Dermis microvascular lymphatic vessel endothelial cell (primary cell): ENCODE measurements at regions not wholly inside any gene's neighbourhood (a gene's known extent, or its start where the extent isn't known, plus 50 kb on each side); places are given as distances from the start of the nearest gene placed in this dataset.
A peak's percentile ranks its signal among the peaks of the same experiment; 100 is the strongest.
"Not testable (repeated sequence)": the region's sequence is repeated elsewhere in the genome, so short reads cannot be mapped to it uniquely, and the experiment has no call there.

Experiments
- DNase-seq, 2 donors: peaks; one replicate each; pipeline versions ENCODE4 v3.0.0 to v3.0.0-alpha.2; 2010; ENCODE audit warnings: low read depth in 2 of 2

DNA sequence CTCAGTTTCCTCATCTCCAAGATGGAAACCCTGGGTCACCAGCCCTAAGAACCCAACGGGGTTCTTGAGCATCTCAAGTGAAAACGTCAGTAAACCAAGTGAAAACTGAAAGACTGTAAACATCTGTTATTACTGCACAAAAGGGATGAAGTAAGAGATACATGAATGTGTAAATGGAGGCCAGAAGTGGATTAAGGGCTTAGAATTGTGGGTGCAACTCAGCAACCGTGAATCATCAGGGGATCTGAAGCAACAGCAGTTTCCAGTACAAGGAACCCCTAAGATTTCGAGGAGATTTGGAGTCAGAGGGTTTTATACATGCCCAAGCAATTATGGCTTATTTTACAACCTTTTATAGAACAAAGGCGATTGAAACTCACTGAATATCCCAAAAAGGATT, 95.7 kb upstream of the SVIL start:
- no peak for DNase-seq

DNA sequence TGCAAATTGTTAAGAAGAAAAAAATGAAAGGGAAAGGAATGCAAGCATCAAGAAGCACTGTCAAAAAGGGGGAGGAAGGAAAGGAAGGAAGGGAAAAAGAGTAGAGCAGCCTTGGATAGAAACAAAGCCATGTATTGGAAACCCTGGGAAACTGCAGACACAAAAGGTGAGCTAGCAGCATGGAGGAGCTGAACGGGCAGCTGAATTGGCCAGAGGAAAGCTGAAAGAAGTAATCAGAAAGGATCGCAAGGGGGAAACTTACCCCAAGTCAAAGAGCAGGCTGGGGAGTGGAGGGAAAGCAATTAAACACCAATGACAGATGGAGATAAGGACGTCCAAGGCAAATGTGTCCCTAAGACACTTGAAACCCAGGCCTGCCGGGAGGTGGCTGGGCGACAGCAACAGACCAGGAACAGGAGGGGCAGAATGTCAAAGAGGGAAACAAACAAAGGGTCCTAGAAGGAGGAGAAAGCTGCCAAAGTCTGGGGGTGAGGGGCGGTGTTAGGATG, 93.8 kb upstream of the SVIL start:
- DNase-seq: no peak

- DNase-seq: not testable (repeated sequence)
These were observed 91.2 kb upstream of the SVIL start for GRCh38 chr10:29725927-29726326.

DNA sequence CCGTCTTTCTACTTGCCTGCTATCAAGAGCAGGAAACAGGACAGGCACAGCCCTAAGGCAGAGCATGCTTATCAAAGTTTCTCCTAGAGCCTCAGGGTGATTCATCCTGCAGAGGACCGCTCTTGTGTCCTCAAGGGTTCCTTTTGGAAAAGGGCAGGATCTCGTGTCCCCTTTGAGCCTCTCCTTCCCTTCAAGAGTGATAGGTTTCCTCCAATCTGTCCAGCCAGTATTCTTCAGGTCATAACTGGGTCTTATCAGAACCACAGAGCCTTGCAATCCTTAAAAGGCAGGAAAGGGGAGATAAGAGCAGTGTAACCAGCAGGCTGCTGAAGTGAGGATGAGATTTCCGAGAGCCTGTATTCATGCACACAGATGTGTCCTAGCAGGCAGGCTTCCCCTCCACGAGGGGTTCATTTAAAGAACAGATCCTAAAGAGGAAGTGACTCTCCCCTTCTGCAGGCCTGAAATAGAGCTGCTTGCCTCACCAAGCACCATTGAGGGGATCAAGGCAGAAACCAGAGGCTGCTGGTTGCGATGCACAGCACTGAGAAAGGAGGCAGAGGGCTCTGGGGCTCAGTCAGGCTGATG, 90.5 kb upstream of the SVIL start:
- peak in 1 of 2 donors; percentile 35 for DNase-seq

GRCh38 chr10:29723726-29724125, 89.0 kb upstream of the SVIL start:
- DNase-seq: no peak

DNA sequence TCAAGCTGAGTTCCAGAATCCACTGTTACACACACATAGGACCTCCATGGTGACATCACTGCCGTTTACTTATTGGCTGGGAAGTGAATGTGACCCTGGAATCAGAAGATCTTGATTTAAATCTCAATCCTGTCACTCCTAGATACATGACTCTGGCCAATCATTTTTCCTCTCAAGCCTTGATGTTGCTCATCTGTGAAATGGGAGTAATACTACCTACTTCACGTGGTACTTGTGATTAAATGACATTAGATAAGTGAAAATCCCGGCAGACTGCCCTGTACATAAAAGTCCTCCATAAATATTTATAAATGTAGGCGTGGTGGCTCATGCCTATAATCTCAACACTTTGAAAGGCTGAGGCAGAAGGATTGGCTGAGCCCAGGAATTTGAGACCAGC, 88.0 kb upstream of the SVIL start:
- no peak for DNase-seq

GRCh38 chr10:29720149-29720548, 85.4 kb upstream of the SVIL start:
- DNase-seq: no peak

DNA sequence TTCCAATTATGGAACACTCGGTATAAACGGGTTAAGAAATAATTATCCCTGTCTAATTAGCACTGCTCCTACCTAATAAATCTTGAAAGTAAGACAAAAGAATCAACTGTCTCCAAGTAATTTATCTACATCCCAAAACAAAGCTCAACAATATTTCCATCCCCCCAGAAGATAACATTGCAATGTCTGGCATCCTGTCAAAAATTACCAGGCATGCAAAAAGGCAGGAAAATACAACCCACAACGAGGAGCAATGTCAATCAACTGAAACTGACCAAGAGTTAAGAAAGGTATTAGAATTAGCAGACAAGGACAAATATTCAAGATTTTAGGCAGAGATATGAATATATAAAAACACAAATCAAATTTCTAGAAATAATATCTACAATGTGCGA, 84.5 kb upstream of the SVIL start:
- peak in 1 of 2 donors; percentile 39 for DNase-seq

- DNase-seq: peak in 1 of 2 donors; percentile 29
These were observed 80.5 kb upstream of the SVIL start for GRCh38 chr10:29715296-29715695.

GRCh38 chr10:29714096-29714874, 79.5 kb upstream of the SVIL start:
- peak in 1 of 2 donors; percentile 56 for DNase-seq

- no peak for DNase-seq
These were observed 78.7 kb upstream of the SVIL start for GRCh38 chr10:29713450-29713849.

DNA sequence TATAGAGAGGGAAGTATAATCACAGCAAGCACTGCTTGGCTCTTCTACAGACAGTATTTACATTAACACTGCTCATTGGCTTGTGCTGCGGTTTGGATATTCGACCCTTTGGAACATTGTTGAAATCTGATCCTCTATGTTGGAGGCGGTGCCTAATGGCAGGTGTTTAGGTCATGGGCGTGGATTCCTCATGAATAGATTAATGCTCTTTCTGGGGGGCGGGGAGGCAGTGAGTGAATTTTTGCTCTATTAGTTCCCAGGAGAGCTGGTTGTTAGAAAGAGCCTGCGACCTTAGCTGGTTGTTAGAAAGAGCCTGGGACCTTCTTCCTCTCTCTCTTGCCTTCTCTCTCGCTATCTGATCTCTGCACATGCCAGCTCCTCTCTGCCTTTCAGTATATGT, 77.3 kb upstream of the SVIL start:
- no peak for DNase-seq

- DNase-seq: no peak
These were observed 75.4 kb upstream of the SVIL start for GRCh38 chr10:29710128-29710527.

GRCh38 chr10:29709484-29710002, 74.8 kb upstream of the SVIL start:
- no peak for DNase-seq

- DNase-seq: no peak
These were observed 68.5 kb upstream of the SVIL start for GRCh38 chr10:29703271-29703670.

- DNase-seq: no peak
These were observed 67.7 kb upstream of the SVIL start for GRCh38 chr10:29702273-29703164.

DNA sequence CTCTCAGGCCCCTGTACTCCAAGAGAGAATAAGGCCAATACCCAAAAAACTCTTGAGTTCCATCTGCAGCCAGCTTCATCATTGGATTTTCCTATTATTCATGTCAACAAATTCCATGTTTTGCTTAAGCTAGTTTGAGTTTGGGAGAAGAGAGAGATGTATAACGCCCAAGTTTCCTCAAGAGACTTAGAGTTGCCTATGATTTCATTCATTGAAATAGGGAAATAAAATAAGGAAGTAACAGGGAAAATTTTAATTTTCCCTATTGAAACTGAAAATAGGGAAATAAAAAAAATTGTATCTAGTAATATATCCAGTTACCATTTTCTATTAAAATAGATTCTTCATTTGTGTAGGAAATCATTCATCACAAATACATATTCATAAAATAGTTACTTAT, 66.5 kb upstream of the SVIL start:
- DNase-seq: no peak

DNA sequence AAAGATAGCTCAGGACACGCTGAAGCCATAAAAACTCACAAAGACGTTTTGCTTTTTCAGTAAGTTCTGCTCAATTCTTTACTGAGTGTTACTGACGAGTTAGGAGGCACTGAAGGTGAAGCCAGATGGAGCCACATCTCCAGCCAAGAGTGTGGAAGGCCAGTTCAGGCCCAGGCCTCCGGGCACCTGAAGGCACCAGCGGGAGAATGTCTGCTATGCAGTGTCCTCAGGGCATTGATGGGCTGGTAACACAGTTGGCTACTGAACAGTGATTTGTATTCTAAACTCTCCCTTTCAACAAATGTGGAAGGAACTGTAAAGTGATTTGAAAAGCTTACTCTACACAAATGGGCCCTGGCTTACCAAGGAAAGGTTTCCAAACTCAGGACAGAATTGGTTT, 64.8 kb upstream of the SVIL start:
- DNase-seq: no peak

GRCh38 chr10:29698773-29699490, 64.2 kb upstream of the SVIL start:
- DNase-seq: no peak

GRCh38 chr10:29696581-29696980, 61.8 kb upstream of the SVIL start:
- DNase-seq: not testable (repeated sequence)

GRCh38 chr10:29694121-29694520, 59.4 kb upstream of the SVIL start:
- no peak for DNase-seq
